Calu3 (cell line): ENCODE measurements at regions not wholly inside any gene's neighbourhood (a gene's known extent, or its start where the extent isn't known, plus 50 kb on each side); places are given as distances from the start of the nearest gene placed in this dataset.
"Not testable (repeated sequence)": the region's sequence is repeated elsewhere in the genome, so short reads cannot be mapped to it uniquely, and the experiment has no call there.

ENCODE experiments used
- BruUV-seq: library from RNA; stranded (reverse); fragments of 400-500 nt; replicated peaks from 2 replicates; lab custom pipeline; 2021; lab: Mats Ljungman, UMichigan
- CTCF ChIA-PET: fragments of 300-600 bp; sonication (Branson Sonifier 250); formaldehyde crosslinking; loops from one replicate; lab custom pipeline; 2022; ENCODE audit warnings: antibody characterized with exemption; lab: Charles Lee
- DNase-seq: peaks from one replicate; pipeline ENCODE4 v3.0.0; 2022
- H3K27ac Mint-ChIP-seq: one replicate; pipeline ENCODE4 v1.8.0; 2022; ENCODE audit warnings: mixed read lengths; ENCODE audit not compliant: unreplicated experiment
- H3K27me3 Mint-ChIP-seq: one replicate; pipeline ENCODE4 v1.8.0; 2022; ENCODE audit warnings: mixed read lengths; ENCODE audit not compliant: unreplicated experiment
- H3K36me3 Mint-ChIP-seq: one replicate; pipeline ENCODE4 v1.8.0; 2022; ENCODE audit warnings: mild to moderate bottlenecking, moderate library complexity, mixed read lengths; ENCODE audit not compliant: insufficient read depth, unreplicated experiment
- H3K4me1 Mint-ChIP-seq: one replicate; pipeline ENCODE4 v1.8.0; 2022; ENCODE audit warnings: mild to moderate bottlenecking, low read depth, mixed read lengths; ENCODE audit not compliant: unreplicated experiment
- H3K4me3 Mint-ChIP-seq: one replicate; pipeline ENCODE4 v1.8.0; 2022; ENCODE audit warnings: mild to moderate bottlenecking, low read depth, moderate library complexity, mixed read lengths; ENCODE audit not compliant: unreplicated experiment
- H3K9me3 Mint-ChIP-seq: one replicate; pipeline ENCODE4 v1.8.0; 2022; ENCODE audit warnings: low read depth, mixed read lengths; ENCODE audit not compliant: unreplicated experiment
- CTCF ChIP-seq: fragments of 200-600 bp; IDR thresholded peaks from one replicate; pipeline ENCODE4 v1.8.0; 2022; ENCODE audit warnings: antibody characterized with exemption; ENCODE audit not compliant: unreplicated experiment
- intact Hi-C: fragments of 100-400 bp; cut with micrococcal nuclease; formaldehyde crosslinking; loops from one replicate; pipeline ENCODE4 v1.10.0; 2022; ENCODE audit not compliant: unreplicated experiment

GRCh38 chr7:142494021-142494420 lies 236.2 kb upstream of the PRSS58 start:
- peaks cover 92% of the 10 kb centered on the region for H3K27me3 Mint-ChIP-seq
- intact Hi-C loops, result no loop called here
- no peak for TF ChIP-seq CTCF
- DNase-seq, result no peak
- H3K4me3 Mint-ChIP-seq, result no peak overlapping the region
- BruUV-seq, result no TSS peak
- CTCF ChIA-PET, result no interaction called here
- H3K4me1 Mint-ChIP-seq, result peaks cover 10% of the 10 kb centered on the region
- no peak overlapping the region for H3K27ac Mint-ChIP-seq
- H3K36me3 Mint-ChIP-seq, result no peaks in the 10 kb centered on the region
- H3K9me3 Mint-ChIP-seq, result no peaks in the 10 kb centered on the region

- no peaks in the 10 kb centered on the region for H3K36me3 Mint-ChIP-seq
- no peak for TF ChIP-seq CTCF
- intact Hi-C loops, result loop anchor here (10.0 kb wide), 1 partner anchor 164 kb away; no protein-coding TSS in a partner anchor
- H3K4me3 Mint-ChIP-seq, result no peak overlapping the region
- BruUV-seq, result no TSS peak
- peaks cover 97% of the 10 kb centered on the region for H3K27me3 Mint-ChIP-seq
- H3K27ac Mint-ChIP-seq, result no peak overlapping the region
- no peaks in the 10 kb centered on the region for H3K4me1 Mint-ChIP-seq
- DNase-seq, result no peak
- H3K9me3 Mint-ChIP-seq, result no peaks in the 10 kb centered on the region
- CTCF ChIA-PET, result interaction anchor here (0.7 kb wide), 1 partner anchor 69 kb away, joined by 3 read pairs; no protein-coding TSS in a partner anchor
Observed at GRCh38 chr7:142488842-142489241, 231.0 kb upstream of the PRSS58 start.

GRCh38 chr7:142488036-142488633 lies 230.3 kb upstream of the PRSS58 start:
- no peak for DNase-seq
- H3K36me3 Mint-ChIP-seq, result no peaks in the 10 kb centered on the region
- H3K4me1 Mint-ChIP-seq, result no peaks in the 10 kb centered on the region
- CTCF ChIA-PET, result interaction anchor here (1.5 kb wide), 1 partner anchor 10 kb away, joined by 4 read pairs; no protein-coding TSS in a partner anchor
- BruUV-seq, result no TSS peak
- peaks cover 90% of the 10 kb centered on the region for H3K27me3 Mint-ChIP-seq
- no peak overlapping the region for H3K27ac Mint-ChIP-seq
- TF ChIP-seq CTCF, result no peak
- H3K9me3 Mint-ChIP-seq, result no peaks in the 10 kb centered on the region
- intact Hi-C loops, result loop anchor here (10.0 kb wide), 1 partner anchor 163 kb away; no protein-coding TSS in a partner anchor
- no peak overlapping the region for H3K4me3 Mint-ChIP-seq

- intact Hi-C loops, result loop anchor here (10.0 kb wide), 1 partner anchor 163 kb away; no protein-coding TSS in a partner anchor
- DNase-seq, H3K9me3 Mint-ChIP-seq, H3K4me3 Mint-ChIP-seq, BruUV-seq, H3K27ac Mint-ChIP-seq, H3K4me1 Mint-ChIP-seq, H3K36me3 Mint-ChIP-seq: not testable (repeated sequence)
- H3K27me3 Mint-ChIP-seq, result peaks cover 84% of the 10 kb centered on the region
- CTCF ChIA-PET, result interaction anchor here (0.6 to 1.5 kb wide), 2 partner anchors 9 to 19 kb away, joined by 3 to 4 read pairs; no protein-coding TSS in a partner anchor
Observed at GRCh38 chr7:142487565-142487964, 229.7 kb upstream of the PRSS58 start.

- no peak for TF ChIP-seq CTCF
- H3K36me3 Mint-ChIP-seq, result no peaks in the 10 kb centered on the region
- no TSS peak for BruUV-seq
- intact Hi-C loops, result loop anchor here (10.0 kb wide), 1 partner anchor 162 kb away; no protein-coding TSS in a partner anchor
- no peak overlapping the region for H3K4me3 Mint-ChIP-seq
- no peak for DNase-seq
- no peaks in the 10 kb centered on the region for H3K9me3 Mint-ChIP-seq
- no peaks in the 10 kb centered on the region for H3K4me1 Mint-ChIP-seq
- peaks cover 81% of the 10 kb centered on the region for H3K27me3 Mint-ChIP-seq
- CTCF ChIA-PET, result interaction anchor here (0.6 to 1.5 kb wide), 4 partner anchors 9 to 164 kb away, joined by 3 to 5 read pairs (median 4); no protein-coding TSS in a partner anchor
- H3K27ac Mint-ChIP-seq, result no peak overlapping the region
Observed at GRCh38 chr7:142487124-142487523, 229.3 kb upstream of the PRSS58 start.
